HCT116 (cell line): ENCODE measurements at regions not wholly inside any gene's neighbourhood (a gene's known extent, or its start where the extent isn't known, plus 50 kb on each side); places are given as distances from the start of the nearest gene placed in this dataset.

Experiments
- ATAC-seq: fragments of 200-7000 bp; cut with Tn5 transposase; 2 replicates; pipeline ENCODE4 v1.9.1; 2020; ENCODE audit warnings: mild to moderate bottlenecking, moderate library complexity
- BruUV-seq: library from RNA; stranded (reverse); fragments of 400-500 nt; replicated peaks from 2 replicates; lab custom pipeline; 2021; lab: Mats Ljungman, UMichigan
- CTCF ChIA-PET: fragments of 300-600 bp; sonication (Branson Sonifier 250); formaldehyde crosslinking; loops from one replicate; lab custom pipeline; 2021; ENCODE audit warnings: antibody characterized with exemption; lab: Charles Lee
- POLR2A ChIA-PET: fragments of 300-600, 350-600 bp; sonication (Branson Sonifier 250); formaldehyde crosslinking; loops from one replicate; lab custom pipeline; 2021; ENCODE audit warnings: antibody characterized with exemption; lab: Charles Lee
- RAD21 ChIA-PET, 2 experiments: fragments of 300-600 bp; sonication (Branson Sonifier 250); formaldehyde crosslinking; loops; one replicate each; lab custom pipeline; 2023; ENCODE audit warnings: low total read pairs in 2 of 2; ENCODE audit not compliant: uncharacterized antibody in 2 of 2, unreplicated experiment in 2 of 2, low non-redundant PET in 1 of 2; lab: Charles Lee
- DNase-seq: peaks from one replicate; pipeline ENCODE4 v3.0.0-alpha.2; 2010; ENCODE audit warnings: low read depth, low spot score
- H2AFZ ChIP-seq: fragments of 200-600 bp; shearing (Covaris generic), sonication (generic); 2 replicates; pipeline ENCODE4 v1.6.1; 2017; ENCODE audit warnings: low read depth, mixed run types, mixed read lengths, antibody characterized with exemption, low read length; ENCODE audit not compliant: poor library complexity, severe bottlenecking
- H3K27ac ChIP-seq: 2 replicates; pipeline ENCODE4 v1.5.1; 2012; ENCODE audit warnings: low read depth, low read length
- H3K27me3 ChIP-seq: fragments of 200-600 bp; sonication (generic); 2 replicates; pipeline ENCODE4 v1.6.1; 2016; ENCODE audit warnings: mixed run types, low read length, mixed read lengths; ENCODE audit not compliant: insufficient read depth
- H3K36me3 ChIP-seq, 2 experiments: fragments of 200-500 bp in 1 of 2; fragments of 200-600 bp in 1 of 2; sonication (Bioruptor generic) in 1 of 2; sonication (generic) in 1 of 2; 2 replicates each; pipeline versions ENCODE4 v1.5.1 to v1.6.1; 2014 to 2016; ENCODE audit warnings: low read length in 2 of 2, inconsistent platforms in 1 of 2, mixed read lengths in 1 of 2, mixed run types in 1 of 2; ENCODE audit not compliant: insufficient read depth in 2 of 2, control insufficient read depth in 1 of 2
- H3K4me1 ChIP-seq, 2 experiments: fragments of 200-600 bp in 1 of 2; sonication (generic) in 1 of 2; 2 replicates each; pipeline versions ENCODE4 v1.5.1 to v1.6.1; 2012 to 2017; ENCODE audit warnings: low read length in 2 of 2, inconsistent platforms in 1 of 2, mild to moderate bottlenecking in 1 of 2, mixed read lengths in 1 of 2, mixed run types in 1 of 2, moderate library complexity in 1 of 2; ENCODE audit not compliant: insufficient read depth in 2 of 2, control insufficient read depth in 1 of 2
- H3K4me2 ChIP-seq: fragments of 200-600 bp; sonication (generic); 2 replicates; pipeline ENCODE4 v1.6.1; 2017; ENCODE audit warnings: mixed run types, low read length, mixed read lengths
- H3K4me3 ChIP-seq, 2 experiments: fragments of 200-600 bp in 1 of 2; sonication (generic) in 1 of 2; replicated peaks in 1 of 2; 2 replicates each; pipeline ENCODE4 v1.5.1; 2011 to 2016; ENCODE audit warnings: low read length in 2 of 2, control low read depth in 1 of 2, low read depth in 1 of 2, mild to moderate bottlenecking in 1 of 2, mixed read lengths in 1 of 2, mixed run types in 1 of 2
- H3K79me2 ChIP-seq: fragments of 200-600 bp; sonication (generic); 2 replicates; pipeline ENCODE4 v1.6.1; 2017; ENCODE audit warnings: mild to moderate bottlenecking, mixed run types, low read length, moderate library complexity, mixed read lengths; ENCODE audit not compliant: insufficient read depth
- H3K9ac ChIP-seq: fragments of 200-600 bp; sonication (generic); 2 replicates; pipeline ENCODE4 v1.6.1; 2016; ENCODE audit warnings: low read length, mixed read lengths
- H3K9me2 ChIP-seq: fragments of 200-600 bp; sonication (generic), shearing (Covaris generic); 2 replicates; pipeline ENCODE4 v1.6.1; 2017; ENCODE audit warnings: mixed run types, mild to moderate bottlenecking, moderate library complexity; ENCODE audit not compliant: insufficient read depth
- H3K9me3 ChIP-seq, 2 experiments: fragments of 200-500 bp in 1 of 2; fragments of 200-600 bp in 1 of 2; sonication (Bioruptor generic) in 1 of 2; sonication (generic) in 1 of 2; 2 replicates each; pipeline ENCODE4 v1.6.1; 2014 to 2017; ENCODE audit warnings: low read length in 2 of 2, mixed read lengths in 2 of 2, inconsistent platforms in 1 of 2, low read depth in 1 of 2, mild to moderate bottlenecking in 1 of 2, mixed run types in 1 of 2, moderate library complexity in 1 of 2; ENCODE audit not compliant: control insufficient read depth in 1 of 2, insufficient read depth in 1 of 2
- H4K20me1 ChIP-seq: fragments of 200-600 bp; sonication (generic), shearing (Covaris generic); 2 replicates; pipeline ENCODE4 v1.6.1; 2017; ENCODE audit warnings: mixed run types, mild to moderate bottlenecking, moderate library complexity; ENCODE audit not compliant: insufficient read depth
- CBX3 ChIP-seq: IDR thresholded peaks from 2 replicates; pipeline ENCODE4 v1.6.1; 2012; ENCODE audit warnings: low read depth
- CEBPB ChIP-seq: IDR thresholded peaks from 2 replicates; pipeline ENCODE4 v1.6.1; 2012; ENCODE audit warnings: low read depth
- EGR1 ChIP-seq: IDR thresholded peaks from 2 replicates; pipeline ENCODE4 v1.6.1; 2012; ENCODE audit warnings: low read depth
- ELF1 ChIP-seq: IDR thresholded peaks from 2 replicates; pipeline ENCODE4 v1.6.1; 2012; ENCODE audit warnings: low read depth, borderline replicate concordance
- EZH2 ChIP-seq: fragments of 200-600 bp; sonication (generic); IDR thresholded peaks from 2 replicates; pipeline ENCODE4 v1.6.1; 2017; ENCODE audit warnings: antibody characterized with exemption, mixed run types
- EZH2phosphoT487 ChIP-seq: fragments of 200-600 bp; IDR thresholded peaks from 2 replicates; pipeline ENCODE4 v1.6.1; 2018; ENCODE audit warnings: antibody characterized with exemption, borderline replicate concordance
- FOSL1 ChIP-seq: IDR thresholded peaks from 2 replicates; pipeline ENCODE4 v1.6.1; 2012; ENCODE audit warnings: low read depth
- JUND ChIP-seq: IDR thresholded peaks from 2 replicates; pipeline ENCODE4 v1.6.1; 2012
- RAD21 ChIP-seq: IDR thresholded peaks from 2 replicates; pipeline ENCODE4 v1.6.1; 2012; ENCODE audit warnings: low read depth, mild to moderate bottlenecking
- SIN3A ChIP-seq: IDR thresholded peaks from 2 replicates; pipeline ENCODE4 v1.6.1; 2012; ENCODE audit warnings: low read depth
- SP1 ChIP-seq: IDR thresholded peaks from 2 replicates; pipeline ENCODE4 v1.6.1; 2012; ENCODE audit warnings: low read depth
- SRF ChIP-seq: IDR thresholded peaks from 2 replicates; pipeline ENCODE4 v1.6.1; 2012; ENCODE audit warnings: low read depth
- TCF7L2 ChIP-seq: IDR thresholded peaks from 2 replicates; pipeline ENCODE4 v1.7.0; 2011; ENCODE audit warnings: borderline replicate concordance, inconsistent platforms; ENCODE audit not compliant: insufficient read depth, insufficient read length; ENCODE audit errors: extremely low read depth
- ZFX ChIP-seq: fragments of 450-650 bp; IDR thresholded peaks from 2 replicates; pipeline ENCODE4 v1.6.1; 2017
- ZNF274 ChIP-seq: fragments of 200-500 bp; sonication (Bioruptor generic); IDR thresholded peaks from 2 replicates; pipeline ENCODE4 v1.6.1; 2014; ENCODE audit warnings: mild to moderate bottlenecking, low read depth, low read length, inconsistent platforms
- intact Hi-C: fragments of 100-400 bp; cut with micrococcal nuclease; formaldehyde crosslinking; loops from 2 replicates; pipeline ENCODE4 v1.10.0; 2022
- TF ChIP-seq, protein P1 (sequence below): IDR thresholded peaks from 2 replicates; pipeline ENCODE4 v1.6.1; 2012
- TF ChIP-seq, protein P2 (sequence below): IDR thresholded peaks from 2 replicates; pipeline ENCODE4 v1.6.1; 2011; ENCODE audit warnings: mild to moderate bottlenecking, low read length, moderate library complexity; ENCODE audit not compliant: insufficient replicate concordance; ENCODE audit errors: extremely low read depth
- TF ChIP-seq, protein P3 (sequence below), 3 experiments: fragments of 200-600 bp in 1 of 3; sonication (generic) in 1 of 3; IDR thresholded peaks in 2 of 3; conservative IDR thresholded peaks in 1 of 3; 2 replicates each; pipeline ENCODE4 v1.5.1; 2012 to 2017; ENCODE audit warnings: low read depth in 2 of 3, low read length in 2 of 3, antibody characterized with exemption in 1 of 3, borderline replicate concordance in 1 of 3, control low read depth in 1 of 3, mild to moderate bottlenecking in 1 of 3, mixed read lengths in 1 of 3, mixed run types in 1 of 3, moderate library complexity in 1 of 3; ENCODE audit not compliant: insufficient read depth in 1 of 3
- TF ChIP-seq, protein P4 (sequence below): IDR thresholded peaks from 2 replicates; pipeline ENCODE4 v1.6.1; 2012; ENCODE audit warnings: low read depth

DNA sequence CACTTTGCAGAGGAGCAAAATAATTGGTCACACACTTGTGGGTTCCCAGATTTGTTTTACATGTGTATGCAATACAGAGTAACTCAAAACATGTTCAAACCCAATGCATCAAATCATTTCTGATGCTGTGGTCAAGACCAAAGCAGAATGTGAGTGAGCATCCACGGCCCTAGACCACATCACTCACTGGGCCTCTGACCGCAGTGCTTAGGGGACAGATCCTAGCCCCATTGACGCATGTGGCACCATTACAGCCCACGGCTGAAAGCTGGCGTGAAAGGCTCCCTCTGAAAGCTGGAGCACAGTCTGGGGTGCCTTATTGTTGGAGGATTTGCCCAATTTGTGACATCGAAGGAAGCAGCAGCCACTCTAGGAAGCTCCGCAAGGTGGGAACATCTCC lies 498.8 kb upstream of the TCF4 start:
- ChIA-PET RAD21 (no interaction called here), POLR2A (no interaction called here), CTCF (no interaction called here)
- no peaks in the 10 kb centered on the region for H3K36me3 ChIP-seq
- no peak for TF ChIP-seq ELF1
- no peak for TF ChIP-seq SP1
- TF ChIP-seq, protein P1, sequence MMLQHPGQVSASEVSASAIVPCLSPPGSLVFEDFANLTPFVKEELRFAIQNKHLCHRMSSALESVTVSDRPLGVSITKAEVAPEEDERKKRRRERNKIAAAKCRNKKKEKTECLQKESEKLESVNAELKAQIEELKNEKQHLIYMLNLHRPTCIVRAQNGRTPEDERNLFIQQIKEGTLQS = no peak
- TF ChIP-seq, protein P2, sequence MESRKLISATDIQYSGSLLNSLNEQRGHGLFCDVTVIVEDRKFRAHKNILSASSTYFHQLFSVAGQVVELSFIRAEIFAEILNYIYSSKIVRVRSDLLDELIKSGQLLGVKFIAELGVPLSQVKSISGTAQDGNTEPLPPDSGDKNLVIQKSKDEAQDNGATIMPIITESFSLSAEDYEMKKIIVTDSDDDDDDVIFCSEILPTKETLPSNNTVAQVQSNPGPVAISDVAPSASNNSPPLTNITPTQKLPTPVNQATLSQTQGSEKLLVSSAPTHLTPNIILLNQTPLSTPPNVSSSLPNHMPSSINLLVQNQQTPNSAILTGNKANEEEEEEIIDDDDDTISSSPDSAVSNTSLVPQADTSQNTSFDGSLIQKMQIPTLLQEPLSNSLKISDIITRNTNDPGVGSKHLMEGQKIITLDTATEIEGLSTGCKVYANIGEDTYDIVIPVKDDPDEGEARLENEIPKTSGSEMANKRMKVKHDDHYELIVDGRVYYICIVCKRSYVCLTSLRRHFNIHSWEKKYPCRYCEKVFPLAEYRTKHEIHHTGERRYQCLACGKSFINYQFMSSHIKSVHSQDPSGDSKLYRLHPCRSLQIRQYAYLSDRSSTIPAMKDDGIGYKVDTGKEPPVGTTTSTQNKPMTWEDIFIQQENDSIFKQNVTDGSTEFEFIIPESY = no peak
- TF ChIP-seq SRF = no peak
- TF ChIP-seq EGR1 = no peak
- no peak for TF ChIP-seq EZH2
- TF ChIP-seq FOSL1 = no peak
- TF ChIP-seq RAD21 = no peak
- no peak for TF ChIP-seq ZFX
- no peak for TF ChIP-seq CEBPB
- TF ChIP-seq EZH2phosphoT487 = no peak
- no peak for TF ChIP-seq JUND
- TF ChIP-seq SIN3A = no peak
- TF ChIP-seq, protein P3, sequence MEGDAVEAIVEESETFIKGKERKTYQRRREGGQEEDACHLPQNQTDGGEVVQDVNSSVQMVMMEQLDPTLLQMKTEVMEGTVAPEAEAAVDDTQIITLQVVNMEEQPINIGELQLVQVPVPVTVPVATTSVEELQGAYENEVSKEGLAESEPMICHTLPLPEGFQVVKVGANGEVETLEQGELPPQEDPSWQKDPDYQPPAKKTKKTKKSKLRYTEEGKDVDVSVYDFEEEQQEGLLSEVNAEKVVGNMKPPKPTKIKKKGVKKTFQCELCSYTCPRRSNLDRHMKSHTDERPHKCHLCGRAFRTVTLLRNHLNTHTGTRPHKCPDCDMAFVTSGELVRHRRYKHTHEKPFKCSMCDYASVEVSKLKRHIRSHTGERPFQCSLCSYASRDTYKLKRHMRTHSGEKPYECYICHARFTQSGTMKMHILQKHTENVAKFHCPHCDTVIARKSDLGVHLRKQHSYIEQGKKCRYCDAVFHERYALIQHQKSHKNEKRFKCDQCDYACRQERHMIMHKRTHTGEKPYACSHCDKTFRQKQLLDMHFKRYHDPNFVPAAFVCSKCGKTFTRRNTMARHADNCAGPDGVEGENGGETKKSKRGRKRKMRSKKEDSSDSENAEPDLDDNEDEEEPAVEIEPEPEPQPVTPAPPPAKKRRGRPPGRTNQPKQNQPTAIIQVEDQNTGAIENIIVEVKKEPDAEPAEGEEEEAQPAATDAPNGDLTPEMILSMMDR (IDR thresholded peaks at IDR 0.05 in 2 of 3, conservative IDR thresholded peaks at IDR 0.05 in 1 of 3; ENCODE audit: borderline replicate concordance in 1 of 3, insufficient read depth in 1 of 3, low read depth in 2 of 3, low read length in 2 of 3) = no peak
- TF ChIP-seq ZNF274 = no peak
- TF ChIP-seq TCF7L2 = no peak
- TF ChIP-seq, protein P4, sequence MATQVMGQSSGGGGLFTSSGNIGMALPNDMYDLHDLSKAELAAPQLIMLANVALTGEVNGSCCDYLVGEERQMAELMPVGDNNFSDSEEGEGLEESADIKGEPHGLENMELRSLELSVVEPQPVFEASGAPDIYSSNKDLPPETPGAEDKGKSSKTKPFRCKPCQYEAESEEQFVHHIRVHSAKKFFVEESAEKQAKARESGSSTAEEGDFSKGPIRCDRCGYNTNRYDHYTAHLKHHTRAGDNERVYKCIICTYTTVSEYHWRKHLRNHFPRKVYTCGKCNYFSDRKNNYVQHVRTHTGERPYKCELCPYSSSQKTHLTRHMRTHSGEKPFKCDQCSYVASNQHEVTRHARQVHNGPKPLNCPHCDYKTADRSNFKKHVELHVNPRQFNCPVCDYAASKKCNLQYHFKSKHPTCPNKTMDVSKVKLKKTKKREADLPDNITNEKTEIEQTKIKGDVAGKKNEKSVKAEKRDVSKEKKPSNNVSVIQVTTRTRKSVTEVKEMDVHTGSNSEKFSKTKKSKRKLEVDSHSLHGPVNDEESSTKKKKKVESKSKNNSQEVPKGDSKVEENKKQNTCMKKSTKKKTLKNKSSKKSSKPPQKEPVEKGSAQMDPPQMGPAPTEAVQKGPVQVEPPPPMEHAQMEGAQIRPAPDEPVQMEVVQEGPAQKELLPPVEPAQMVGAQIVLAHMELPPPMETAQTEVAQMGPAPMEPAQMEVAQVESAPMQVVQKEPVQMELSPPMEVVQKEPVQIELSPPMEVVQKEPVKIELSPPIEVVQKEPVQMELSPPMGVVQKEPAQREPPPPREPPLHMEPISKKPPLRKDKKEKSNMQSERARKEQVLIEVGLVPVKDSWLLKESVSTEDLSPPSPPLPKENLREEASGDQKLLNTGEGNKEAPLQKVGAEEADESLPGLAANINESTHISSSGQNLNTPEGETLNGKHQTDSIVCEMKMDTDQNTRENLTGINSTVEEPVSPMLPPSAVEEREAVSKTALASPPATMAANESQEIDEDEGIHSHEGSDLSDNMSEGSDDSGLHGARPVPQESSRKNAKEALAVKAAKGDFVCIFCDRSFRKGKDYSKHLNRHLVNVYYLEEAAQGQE = no peak
- TF ChIP-seq CBX3 = no peak
- H4K20me1 ChIP-seq = no peaks in the 10 kb centered on the region
- H3K4me3 ChIP-seq = no peak overlapping the region
- H3K9ac ChIP-seq = no peak overlapping the region
- H3K9me3 ChIP-seq = peaks cover 12 to 20% of the 10 kb centered on the region in 2 experiments; a peak in 2 of 4 replicates
- no peaks in the 10 kb centered on the region for H3K27me3 ChIP-seq
- no peaks in the 10 kb centered on the region for H3K4me1 ChIP-seq
- H3K27ac ChIP-seq = no peak overlapping the region
- no TSS peak for BruUV-seq
- intact Hi-C loops = no loop called here
- DNase-seq = no peak
- no peak overlapping the region for H3K4me2 ChIP-seq
- H3K9me2 ChIP-seq = no peaks in the 10 kb centered on the region
- ATAC-seq = no peak
- no peaks in the 10 kb centered on the region for H3K79me2 ChIP-seq
- no peak overlapping the region for H2AFZ ChIP-seq
